NCI-H2227 treated with DMSO at 0.1 percent for 48 hours (cell line): ENCODE measurements at regions not wholly inside any gene's neighbourhood (a gene's known extent, or its start where the extent isn't known, plus 50 kb on each side); places are given as distances from the start of the nearest gene placed in this dataset.

ENCODE experiments used
- DNase-seq: peaks from one replicate; lab custom pipeline; 2025; lab: John Stamatoyannopoulos, UW

DNA sequence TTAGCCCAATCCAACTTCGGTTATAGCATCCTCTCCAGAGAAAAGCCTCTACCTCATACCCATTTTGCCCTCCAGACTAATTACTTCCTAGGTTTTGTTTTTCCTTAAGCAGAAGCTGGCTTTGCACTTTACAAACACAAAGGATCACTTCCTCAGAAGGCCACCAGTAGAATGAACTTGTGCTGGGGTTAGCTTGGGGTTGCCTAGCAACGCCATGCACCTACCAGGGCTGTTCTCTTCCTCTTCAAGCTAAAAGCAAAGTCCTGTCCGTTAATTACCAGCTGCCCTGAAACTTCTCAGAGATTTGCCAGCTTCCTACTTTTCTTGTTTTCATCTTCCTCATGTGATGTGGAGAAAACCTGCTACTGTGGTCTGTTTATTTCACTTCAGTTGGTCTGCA is 132.0 kb upstream of the WWC1 start:
- DNase-seq = peak; percentile 14

DNA sequence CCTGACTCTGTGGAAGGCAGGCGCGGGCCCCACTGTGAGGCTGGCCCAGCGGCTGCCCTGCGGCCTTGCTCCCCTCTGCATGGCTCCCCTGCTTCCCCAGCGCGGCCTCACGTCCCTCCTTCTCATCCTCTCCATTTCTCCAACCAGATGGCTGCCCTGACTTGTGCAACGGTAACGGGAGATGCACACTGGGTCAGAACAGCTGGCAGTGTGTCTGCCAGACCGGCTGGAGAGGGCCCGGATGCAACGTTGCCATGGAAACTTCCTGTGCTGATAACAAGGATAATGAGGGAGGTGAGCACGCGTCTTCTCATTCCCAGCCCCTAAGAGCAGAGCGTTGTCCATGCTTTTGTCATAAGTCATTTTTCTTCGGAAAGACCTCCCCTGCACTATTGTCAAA is 129.0 kb upstream of the WWC1 start:
- DNase-seq = peak; percentile 73

DNA sequence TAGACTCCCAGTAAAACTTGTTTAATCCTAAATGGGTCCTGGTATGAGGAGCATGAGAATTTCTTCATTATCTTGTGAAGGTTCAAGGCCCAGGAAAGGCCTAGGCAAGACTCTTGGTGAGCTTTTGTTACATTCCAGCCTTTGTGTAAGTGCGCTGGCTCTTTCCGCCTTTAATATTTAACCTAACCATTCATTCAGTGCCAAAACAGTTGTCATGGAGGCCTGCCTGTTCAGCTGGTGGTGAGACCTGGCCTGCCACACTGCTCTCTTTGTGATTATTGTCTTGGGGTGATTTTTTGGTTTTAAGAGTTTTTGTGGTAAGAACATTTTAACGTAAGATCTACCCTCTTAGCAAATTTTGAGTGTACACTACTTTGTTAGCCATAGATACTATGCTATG is 127.5 kb upstream of the WWC1 start:
- DNase-seq = no peak

DNA sequence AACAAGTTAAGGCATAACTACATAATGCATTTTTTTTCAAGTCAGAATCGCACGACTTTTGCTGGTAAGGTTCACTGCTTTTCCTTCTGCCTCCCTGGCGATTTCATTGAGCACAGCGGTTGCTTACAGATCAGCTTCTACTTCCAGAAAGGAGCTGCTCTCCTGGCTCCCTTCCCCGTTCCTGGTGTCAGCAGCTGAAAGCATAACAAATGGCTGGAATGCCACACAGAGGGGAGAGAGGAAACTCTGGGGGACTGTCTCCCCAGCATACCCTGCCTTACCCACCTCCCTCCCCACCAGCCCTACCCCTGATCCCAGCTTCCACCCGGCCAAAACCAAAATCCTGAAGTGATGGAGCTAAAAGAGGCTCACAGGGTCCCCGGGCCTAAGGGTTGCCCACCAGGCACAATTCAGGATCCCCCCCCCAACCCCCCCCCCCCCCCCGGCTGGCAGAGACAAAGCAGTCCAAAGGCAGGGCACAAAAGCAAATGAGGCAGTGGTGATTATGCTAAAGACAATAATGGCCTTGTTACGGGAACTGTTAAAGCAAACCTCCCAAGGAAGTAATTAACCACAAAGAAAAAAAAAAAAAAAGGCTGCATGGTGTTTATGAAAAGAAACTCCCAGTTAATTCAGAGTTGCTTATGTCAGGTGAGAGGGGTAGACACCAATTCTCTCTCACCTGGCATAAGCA is 126.1 kb upstream of the WWC1 start:
- DNase-seq = no peak

DNA sequence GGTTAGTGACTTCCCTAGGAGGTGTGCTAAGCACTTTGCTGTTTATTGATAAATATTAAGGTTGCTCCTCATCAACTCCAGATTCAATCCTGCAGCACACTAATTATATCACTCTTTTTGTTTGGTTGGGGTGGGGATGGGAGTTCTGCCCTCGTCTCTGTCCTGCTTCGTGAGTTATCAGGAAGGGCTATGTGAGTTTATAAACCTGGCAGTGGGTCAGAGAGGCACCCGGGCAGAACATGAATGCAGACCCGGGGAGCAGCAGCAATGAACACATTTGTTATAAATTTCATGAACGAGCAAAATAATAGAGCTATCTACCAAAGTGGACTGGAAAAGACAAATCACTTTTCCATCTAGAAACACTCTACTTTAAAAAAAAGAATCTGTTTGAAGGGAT is 125.5 kb upstream of the WWC1 start:
- DNase-seq = no peak

DNA sequence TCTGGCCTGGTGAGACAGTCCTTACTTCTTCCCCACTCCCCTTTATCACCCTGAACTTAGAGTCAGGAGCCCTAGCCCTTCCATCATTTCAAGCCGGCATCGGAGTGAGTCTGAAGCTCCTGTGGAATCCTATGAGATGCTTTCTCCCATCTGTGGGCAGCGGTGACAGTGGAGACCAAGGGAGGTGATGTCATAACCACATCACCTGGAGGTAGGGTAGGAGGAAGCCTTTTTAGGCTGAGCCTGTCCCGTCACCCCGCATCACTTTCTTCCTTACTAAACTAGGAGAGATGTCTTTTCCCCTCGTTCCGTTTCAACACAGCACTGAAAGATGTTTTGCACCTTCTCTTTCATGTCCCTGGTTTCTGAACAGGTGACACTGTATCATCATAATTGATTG is 124.1 kb upstream of the WWC1 start:
- no peak for DNase-seq

DNA sequence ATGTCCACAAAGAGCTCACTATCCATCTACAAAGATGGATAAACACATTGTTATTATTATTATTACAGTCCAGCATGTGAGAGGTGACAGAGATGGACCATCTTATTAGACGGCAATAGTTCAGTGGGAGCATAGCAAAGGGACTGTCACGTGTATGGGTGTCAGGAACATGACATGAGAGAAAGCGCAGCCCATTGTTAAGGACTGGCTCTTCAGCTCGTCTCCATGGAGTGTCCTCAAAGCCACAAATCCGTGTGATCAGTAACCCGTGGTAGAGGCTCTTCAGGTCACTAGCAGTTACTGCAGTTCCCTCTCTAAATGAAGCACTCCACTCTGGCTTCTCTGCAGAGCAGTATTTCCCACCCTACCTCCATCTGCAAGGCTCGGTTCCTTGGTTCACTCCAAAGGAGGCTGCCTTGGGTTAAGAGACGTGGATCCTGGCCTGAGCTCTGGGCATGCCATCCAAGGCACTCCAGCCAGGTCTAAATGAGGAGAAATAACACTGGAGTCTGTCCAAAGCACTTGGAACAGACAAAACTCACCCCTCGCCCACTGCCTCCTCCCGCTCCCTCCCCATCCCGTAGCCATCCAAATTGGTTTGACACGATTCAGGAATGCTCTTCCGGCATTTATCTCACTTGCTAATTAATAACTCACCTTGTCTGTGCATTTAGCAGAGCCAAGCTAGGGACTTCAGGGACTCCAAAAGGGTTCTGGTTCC is 122.3 kb upstream of the WWC1 start:
- no peak for DNase-seq

DNA sequence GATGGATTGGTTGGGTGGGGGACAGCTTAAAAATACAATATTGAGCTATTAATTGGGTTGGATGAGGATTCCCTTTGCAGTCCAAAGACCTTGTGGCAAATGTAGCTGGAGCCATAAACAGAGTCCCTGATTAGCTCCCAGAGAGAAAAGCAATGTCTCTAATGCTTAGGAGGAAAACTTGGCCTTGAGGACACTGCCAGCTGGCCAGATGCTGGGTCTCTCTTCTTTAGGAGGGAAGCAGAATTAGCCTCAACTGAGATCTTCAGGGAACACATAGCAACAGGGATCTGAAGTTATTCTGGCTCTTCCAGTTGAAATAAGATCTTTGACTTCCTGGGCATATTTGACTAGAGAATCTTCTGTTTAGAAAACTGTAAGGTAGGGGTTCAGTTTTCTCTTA is 121.7 kb upstream of the WWC1 start:
- DNase-seq = no peak

DNA sequence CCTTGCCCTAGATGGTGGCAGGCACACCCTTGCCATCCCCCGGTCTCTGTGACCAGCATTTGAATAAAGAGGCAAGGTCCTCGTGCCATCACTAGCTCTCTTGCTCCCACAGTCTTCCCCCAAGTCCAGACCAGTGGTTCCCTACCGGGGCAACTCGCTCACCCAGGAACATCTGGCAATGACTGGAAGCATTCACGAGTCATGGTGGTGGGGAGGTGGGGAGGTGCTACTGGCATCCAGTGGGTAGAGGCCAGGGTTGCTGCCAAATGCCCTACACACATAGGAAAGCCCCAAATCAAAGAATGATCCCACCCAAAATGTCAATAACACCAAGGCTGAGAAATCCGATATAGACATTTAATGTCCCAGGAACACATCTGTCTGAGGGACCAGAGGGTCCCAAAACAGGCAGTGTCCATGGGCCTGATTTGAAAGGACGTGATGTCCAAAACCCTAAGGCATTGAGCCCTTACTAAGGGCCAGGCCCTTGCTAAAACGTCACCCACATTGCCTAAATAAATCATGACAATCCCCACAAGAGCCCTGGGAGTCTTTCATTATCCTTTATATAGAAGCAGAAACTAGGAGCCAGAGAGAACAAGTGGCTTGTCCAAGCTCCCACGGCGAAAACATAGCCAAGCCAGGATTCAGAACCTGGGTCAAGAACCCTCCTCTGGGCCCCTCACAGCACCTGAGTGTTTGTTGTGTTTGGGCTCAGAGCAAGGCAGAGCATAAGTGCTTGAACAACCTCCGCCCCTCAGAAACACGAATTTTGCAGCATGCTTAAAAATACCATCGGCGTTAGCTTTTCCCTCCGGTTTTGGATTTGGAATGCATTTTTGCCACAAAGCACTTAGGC is 119.3 kb upstream of the WWC1 start:
- no peak for DNase-seq

DNA sequence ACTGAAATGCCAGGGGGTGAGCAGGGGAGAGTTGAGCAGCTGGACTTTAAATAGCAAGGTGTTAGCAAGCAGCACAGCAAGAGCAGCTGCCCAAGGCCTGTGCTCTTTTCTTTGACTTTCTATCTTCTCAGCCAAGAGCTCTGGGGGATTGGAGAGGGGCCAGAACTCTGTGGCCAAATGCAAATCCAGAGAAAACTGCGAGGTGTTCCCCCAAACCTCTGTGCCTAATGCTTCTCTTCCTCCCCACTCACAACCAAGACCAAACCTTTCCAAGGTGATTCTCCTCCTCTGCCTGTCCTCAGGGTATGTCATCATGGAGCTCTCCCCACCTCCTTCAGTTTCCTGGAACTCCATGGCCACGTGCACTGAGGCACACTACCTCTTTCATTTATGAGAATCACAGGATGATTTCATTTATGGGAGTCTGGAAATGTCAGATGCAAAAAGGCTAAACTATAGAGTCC is 118.7 kb upstream of the WWC1 start:
- no peak for DNase-seq

DNA sequence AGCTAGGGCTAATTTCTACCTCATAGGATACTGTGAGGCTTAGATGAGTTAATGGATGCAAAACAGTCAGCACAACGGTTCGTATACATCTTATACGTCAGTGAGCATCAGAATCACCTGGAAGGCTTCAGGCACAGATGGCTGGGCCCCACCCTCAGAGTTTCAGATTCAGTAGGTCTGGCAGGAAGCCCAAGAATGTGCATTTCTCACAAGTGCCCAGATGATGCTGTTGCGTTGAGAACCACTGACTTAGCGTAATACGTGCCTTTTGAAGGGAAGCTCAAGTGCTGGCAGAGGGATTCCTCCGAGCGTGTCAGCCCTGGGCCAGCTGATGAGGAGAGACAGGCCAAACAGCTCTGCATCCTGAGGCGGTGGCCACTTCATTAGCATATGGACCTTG is 117.1 kb upstream of the WWC1 start:
- DNase-seq = no peak

DNA sequence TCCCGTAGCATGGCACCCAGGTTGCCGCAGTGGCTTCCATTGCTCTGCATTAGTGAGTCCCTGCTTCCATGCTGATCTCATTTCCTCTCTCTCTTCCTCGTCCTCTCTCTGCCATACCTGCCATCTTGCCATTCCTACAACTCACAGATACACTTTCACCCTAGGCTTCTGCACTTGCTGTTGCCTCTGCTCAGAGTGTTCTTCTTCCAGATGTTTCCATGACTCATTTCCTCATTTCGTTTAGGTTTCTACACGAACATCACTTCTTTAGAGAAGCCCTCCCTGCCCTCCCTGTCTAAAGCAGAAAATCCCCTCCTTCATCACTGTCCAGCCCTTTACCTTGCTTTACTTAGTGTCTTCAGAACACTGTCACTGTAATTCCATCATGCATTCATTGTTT is 115.2 kb upstream of the WWC1 start:
- DNase-seq = no peak

DNA sequence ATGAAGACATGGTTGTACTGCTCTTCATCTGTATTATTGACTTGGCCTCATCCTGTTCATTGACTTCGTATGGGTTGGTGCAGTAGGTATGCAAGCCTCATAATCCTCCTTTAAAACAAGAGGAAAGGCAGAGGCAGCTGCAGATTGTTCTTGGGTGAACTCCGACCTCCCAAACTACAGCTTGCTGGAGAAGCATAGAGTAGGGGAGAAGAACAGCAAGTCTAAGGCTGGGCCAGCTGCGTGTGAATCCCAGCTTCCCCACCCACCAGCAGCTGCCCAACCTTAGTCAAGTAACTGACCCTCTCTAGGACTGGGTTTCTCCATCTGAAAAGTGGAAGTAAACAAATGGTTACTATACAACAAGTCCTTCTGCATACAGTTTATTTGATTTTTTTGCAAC is 114.5 kb upstream of the WWC1 start:
- peak; percentile 38 for DNase-seq

DNA sequence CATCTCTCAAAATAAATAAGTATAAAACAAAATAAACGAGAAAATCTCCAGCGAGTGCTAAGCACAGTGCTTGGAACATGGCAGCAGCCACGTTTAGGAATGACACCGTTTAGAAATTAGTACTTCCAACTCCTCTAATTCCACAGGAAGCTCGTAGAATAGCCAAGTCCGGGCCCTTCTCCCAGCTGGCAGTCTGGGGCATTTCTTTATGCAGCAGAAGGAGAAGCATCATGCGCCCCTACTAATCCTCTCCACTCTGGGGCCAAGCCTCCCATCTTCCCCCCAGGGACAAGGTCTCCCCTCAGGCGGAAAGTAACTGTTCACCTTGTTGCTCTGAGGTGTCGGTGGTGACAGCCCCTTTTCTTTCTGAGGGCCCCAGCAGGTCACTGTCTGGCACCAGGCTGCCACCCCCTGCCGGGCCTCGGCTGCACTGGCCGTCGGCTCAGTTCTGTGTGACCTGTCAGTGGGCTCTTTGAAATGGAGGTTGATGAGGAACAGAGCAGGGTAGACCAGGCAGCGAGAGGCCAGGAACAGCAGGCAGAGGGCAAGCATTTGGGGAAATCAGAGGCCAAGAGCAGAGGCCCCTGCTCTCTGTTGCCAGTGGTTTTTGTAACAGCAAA is 113.5 kb upstream of the WWC1 start:
- no peak for DNase-seq

DNA sequence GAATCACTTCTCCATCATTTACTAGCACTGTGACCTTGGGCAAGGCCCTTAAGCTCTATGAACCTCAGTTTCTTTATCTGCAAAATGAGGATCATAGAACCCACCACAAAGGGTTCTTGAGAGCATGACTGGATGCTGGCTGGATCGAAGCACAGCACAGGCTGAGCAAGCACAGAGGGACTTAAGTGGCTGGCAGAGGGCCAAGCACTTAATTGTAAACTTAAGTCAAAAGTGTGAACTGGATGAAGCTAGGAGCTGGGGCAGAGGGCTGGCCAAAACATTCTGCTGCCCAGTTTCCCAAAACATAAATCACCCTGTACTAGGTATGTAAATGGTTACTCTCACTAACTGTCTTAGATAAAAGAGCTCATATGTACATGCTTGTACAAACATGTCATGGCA is 112.3 kb upstream of the WWC1 start:
- no peak for DNase-seq

DNA sequence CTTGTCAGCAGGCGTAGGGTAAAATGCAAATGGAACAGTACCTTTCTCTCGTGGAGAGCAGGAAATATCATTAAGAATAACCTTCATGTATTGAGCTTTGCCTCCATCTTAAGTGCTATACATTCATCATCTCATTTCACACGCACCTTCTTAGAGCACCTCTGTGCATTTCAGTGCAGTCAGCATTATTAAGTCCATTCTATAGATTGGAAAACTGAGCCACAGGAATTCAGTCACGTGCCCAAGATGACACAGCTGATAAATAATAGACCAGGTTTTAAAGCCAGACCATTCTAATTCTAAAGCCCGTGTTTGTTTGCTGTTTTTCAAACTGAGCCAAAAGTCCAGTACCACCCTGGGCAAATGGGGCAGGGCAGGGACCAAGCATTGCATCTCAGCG is 109.2 kb upstream of the WWC1 start:
- no peak for DNase-seq

DNA sequence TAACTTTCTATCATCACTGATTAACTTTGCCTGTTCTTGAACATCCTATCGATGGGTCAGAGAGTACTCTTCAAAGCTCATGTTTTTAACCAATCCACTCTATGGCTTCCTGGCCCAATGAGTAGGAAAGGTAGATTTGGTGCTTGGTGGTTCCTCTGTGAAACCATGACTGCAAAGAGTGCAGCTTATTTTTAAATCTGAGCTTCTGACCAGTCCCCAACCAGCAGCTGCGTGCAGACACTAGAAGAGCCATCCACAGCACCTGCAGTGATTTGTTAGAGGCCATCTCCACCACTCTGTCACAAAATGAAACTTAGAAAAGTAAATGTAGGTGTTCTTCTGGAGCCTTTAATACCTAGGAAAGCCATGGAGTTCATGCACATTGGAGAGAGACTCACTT is 107.3 kb upstream of the WWC1 start:
- DNase-seq = no peak

DNA sequence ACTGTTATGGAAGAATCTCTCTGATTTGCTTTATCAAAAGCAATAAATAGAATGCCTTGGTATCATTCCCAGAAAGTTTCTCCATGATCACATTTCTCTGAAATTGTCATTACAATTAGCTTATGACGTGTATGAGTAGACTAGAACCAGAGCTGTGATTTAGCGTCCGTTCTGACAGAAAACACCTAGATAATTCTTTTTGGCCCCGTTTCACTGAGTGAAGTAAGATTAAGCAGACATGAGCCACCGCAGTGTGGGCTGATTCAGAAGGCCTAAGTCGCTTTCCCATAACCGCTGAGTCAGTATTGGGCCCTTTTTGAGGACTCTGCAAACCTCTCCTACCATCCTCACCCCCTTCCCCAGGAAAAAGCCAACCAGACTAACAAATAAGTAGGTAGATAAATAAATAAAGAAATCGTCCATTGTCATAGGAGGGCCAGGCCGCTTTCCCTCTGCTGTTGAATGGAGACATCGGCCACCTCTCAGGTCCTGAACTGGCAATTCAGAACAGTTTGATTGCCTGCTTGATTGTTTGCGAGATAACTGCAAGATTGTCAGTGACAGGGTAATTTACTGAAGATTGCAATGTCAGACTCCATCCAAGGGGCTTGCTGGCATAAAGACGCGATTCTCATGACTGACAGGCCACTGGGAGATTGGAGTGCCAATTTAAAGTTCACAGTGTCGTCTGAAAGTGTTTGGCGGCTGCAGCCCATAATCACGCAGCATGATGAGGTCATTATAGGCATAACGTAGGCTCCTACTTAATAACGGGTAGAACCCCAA is 105.0 kb upstream of the WWC1 start:
- peak; percentile 95 for DNase-seq

DNA sequence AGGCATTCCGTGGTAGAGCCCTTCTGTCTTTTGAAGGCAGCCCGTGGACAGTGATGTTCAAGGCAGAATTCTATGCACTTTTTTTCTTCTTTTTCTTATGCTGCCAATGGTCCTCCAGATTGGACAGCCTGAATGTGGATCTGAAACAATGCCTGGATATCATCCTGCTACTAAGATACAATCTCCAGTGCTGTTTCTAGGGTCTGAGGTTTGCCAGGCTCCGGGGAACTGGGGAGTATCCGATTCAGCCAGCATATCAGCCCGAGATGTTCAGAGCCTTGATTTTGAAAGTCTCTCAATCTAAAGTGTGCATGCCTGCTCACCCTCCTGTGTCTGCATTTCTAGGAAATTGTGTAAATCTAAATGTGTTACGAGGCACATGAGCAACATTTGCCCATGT is 103.8 kb upstream of the WWC1 start:
- no peak for DNase-seq

DNA sequence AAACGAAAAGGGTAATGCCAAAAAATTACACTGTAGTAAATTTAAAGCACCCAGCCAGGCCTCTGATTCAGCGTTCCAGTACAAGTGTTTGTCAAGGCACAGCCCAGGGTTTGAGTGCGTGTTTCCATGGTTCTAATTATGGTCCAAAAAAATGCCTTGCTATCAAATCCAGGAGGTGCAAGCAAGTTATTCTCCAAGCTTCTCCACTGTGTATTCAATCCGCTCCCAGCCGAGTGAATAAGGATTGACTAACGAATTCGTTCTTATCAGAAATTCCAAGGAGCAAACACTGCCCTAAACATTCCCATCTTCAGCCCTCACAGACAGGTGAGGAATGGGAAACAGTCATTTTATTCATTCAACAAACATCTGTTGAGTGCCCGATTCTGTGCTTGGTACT is 103.3 kb upstream of the WWC1 start:
- no peak for DNase-seq

DNA sequence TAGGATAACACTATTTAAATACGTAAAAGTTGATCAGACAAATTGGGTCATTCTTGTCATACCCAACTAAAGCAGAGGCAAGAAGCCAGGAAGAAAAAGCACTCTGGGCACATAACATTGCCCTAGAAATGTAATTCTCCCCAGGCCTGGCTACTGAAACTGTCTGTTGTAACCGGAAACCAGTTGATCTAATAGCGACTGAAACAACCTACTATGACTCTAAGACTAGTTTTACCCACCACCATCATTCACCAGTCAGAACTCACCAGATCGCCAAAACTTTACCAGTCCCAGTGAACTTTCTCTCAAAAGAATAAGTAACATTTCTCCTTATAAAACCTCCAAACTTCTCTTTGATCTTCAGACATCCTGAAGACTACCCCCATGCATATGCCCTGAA is 99.3 kb upstream of the WWC1 start:
- no peak for DNase-seq
